ENCODE measurements at regions not wholly inside any gene's neighbourhood (a gene's known extent, or its start where the extent isn't known, plus 50 kb on each side); places are given as distances from the start of the nearest gene placed in this dataset.

DNA sequence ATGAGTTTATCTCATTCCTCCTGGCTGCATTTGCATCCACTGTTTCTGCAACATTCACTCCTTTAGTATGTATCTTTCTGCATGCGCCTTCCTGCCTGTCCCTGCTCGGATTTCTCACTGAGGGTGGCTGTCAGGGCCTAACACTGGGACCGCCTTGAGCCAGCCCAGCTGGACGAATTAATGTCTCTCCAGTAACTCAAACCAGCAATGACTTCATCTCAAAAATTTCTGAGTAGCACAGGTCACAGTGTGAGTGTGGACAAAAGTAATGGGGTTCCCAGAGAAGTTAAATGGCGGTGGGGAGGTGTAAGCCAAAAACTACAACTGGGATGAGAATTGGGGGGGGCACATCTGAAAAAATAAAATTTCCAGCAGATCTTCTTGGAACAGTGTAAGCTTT lies 444.0 kb upstream of the MGMT start:
- Histone ChIP-seq H2BK15ac (ENCODE audit: low read length) (no peak overlapping the region), H3K18ac (ENCODE audit: low read length) (no peak overlapping the region), H3K23ac (ENCODE audit: low read depth, low read length, poor library complexity) (no peak overlapping the region), H3K27me3 (ENCODE audit: control insufficient read depth in 3 of 3, insufficient read depth in 3 of 3, low read depth in 1 of 3, low read length in 3 of 3) (no peaks in the 10 kb centered on the region), H2AFZ (ENCODE audit: low read length) (peak overlapping the region; percentile 57), H2BK120ac (ENCODE audit: low read depth, low read length) (no peak overlapping the region), H3K9me3 (replicated peaks in 1 of 2; ENCODE audit: control insufficient read depth in 2 of 2, insufficient read depth in 1 of 2, low read depth in 1 of 2, low read length in 2 of 2) (no peaks in the 10 kb centered on the region), H3K14ac (ENCODE audit: low read length) (no peak overlapping the region), H3K4me2 (ENCODE audit: insufficient read depth, low read length, poor library complexity, severe bottlenecking) (no peak overlapping the region), H2BK12ac (ENCODE audit: low read length) (no peak overlapping the region), H3K27ac (replicated peaks; ENCODE audit: low read length) (no peak overlapping the region), H2AK5ac (ENCODE audit: low read depth, low read length) (no peak overlapping the region), H3K79me1 (ENCODE audit: low read depth, low read length) (no peaks in the 10 kb centered on the region), H3K4ac (ENCODE audit: low read length) (no peak overlapping the region), H4K8ac (ENCODE audit: low read depth, low read length) (no peak overlapping the region), H3K4me1 (ENCODE audit: control insufficient read depth in 2 of 2, insufficient read depth in 1 of 2, low read depth in 1 of 2, low read length in 2 of 2) (peaks cover 9 to 12% of the 10 kb centered on the region in 2 donors), H4K91ac (ENCODE audit: low read depth, low read length, poor library complexity) (no peak overlapping the region), H3K36me3 (replicated peaks in 1 of 2; ENCODE audit: control insufficient read depth in 2 of 2, insufficient read depth in 2 of 2, low read length in 2 of 2) (no peaks in the 10 kb centered on the region), H2BK5ac (ENCODE audit: low read length) (no peak overlapping the region), H3K9ac (ENCODE audit: low read depth, low read length, poor library complexity) (no peak overlapping the region), H3K4me3 (ENCODE audit: low read length in 2 of 2) (no peak overlapping the region)
- WGBS, 2 donors (ENCODE audit: extremely low coverage in 2 of 2, insufficient read length in 2 of 2, insufficient replicate concordance in 1 of 2), result no CpG with 5 or more reads among the region's 5 CpGs
- DNase-seq (ENCODE audit: low spot score), result no peak

DNA sequence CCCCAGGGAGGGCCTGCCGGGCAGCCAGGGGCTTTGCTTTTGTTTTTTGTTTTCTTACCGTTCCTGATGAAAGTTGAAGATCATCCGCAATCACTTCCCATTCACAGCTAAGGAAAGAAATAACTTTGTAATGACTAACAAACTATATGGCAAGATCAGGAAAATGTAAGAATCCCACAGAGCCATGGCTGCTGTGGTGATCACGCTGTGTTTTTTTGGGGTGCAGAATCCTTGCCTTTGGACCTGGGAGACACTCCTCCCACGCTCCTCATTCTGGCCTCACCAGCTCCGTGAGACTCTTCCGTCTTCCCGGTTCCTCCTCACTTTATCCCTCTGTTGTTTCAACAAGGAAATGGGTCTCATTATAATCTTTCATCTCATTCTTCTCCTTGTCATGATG lies 443.0 kb upstream of the MGMT start:
- H2BK15ac ChIP-seq (ENCODE audit: low read length), result no peak overlapping the region
- no peak overlapping the region for H3K9ac ChIP-seq (ENCODE audit: low read depth, low read length, poor library complexity)
- no peaks in the 10 kb centered on the region for H3K9me3 ChIP-seq (replicated peaks in 1 of 2; ENCODE audit: control insufficient read depth in 2 of 2, insufficient read depth in 1 of 2, low read depth in 1 of 2, low read length in 2 of 2)
- H3K14ac ChIP-seq (ENCODE audit: low read length), result no peak overlapping the region
- no peak overlapping the region for H2AK5ac ChIP-seq (ENCODE audit: low read depth, low read length)
- no peak overlapping the region for H4K8ac ChIP-seq (ENCODE audit: low read depth, low read length)
- no peak overlapping the region for H2BK120ac ChIP-seq (ENCODE audit: low read depth, low read length)
- H3K27ac ChIP-seq (replicated peaks; ENCODE audit: low read length), result no peak overlapping the region
- no peak overlapping the region for H3K4me2 ChIP-seq (ENCODE audit: insufficient read depth, low read length, poor library complexity, severe bottlenecking)
- WGBS, 2 donors (ENCODE audit: extremely low coverage in 2 of 2, insufficient read length in 2 of 2, insufficient replicate concordance in 1 of 2), result no CpG with 5 or more reads among the region's 8 CpGs
- no peak overlapping the region for H4K91ac ChIP-seq (ENCODE audit: low read depth, low read length, poor library complexity)
- no peaks in the 10 kb centered on the region for H3K36me3 ChIP-seq (replicated peaks in 1 of 2; ENCODE audit: control insufficient read depth in 2 of 2, insufficient read depth in 2 of 2, low read length in 2 of 2)
- H3K4ac ChIP-seq (ENCODE audit: low read length), result no peak overlapping the region
- no peak overlapping the region for H2BK5ac ChIP-seq (ENCODE audit: low read length)
- H2BK12ac ChIP-seq (ENCODE audit: low read length), result no peak overlapping the region
- no peak overlapping the region for H3K4me3 ChIP-seq (ENCODE audit: low read length in 2 of 2)
- no peaks in the 10 kb centered on the region for H3K79me1 ChIP-seq (ENCODE audit: low read depth, low read length)
- H3K4me1 ChIP-seq (ENCODE audit: control insufficient read depth in 2 of 2, insufficient read depth in 1 of 2, low read depth in 1 of 2, low read length in 2 of 2), result peaks cover 9 to 12% of the 10 kb centered on the region in 2 donors
- no peak overlapping the region for H3K23ac ChIP-seq (ENCODE audit: low read depth, low read length, poor library complexity)
- H3K27me3 ChIP-seq (ENCODE audit: control insufficient read depth in 3 of 3, insufficient read depth in 3 of 3, low read depth in 1 of 3, low read length in 3 of 3), result no peaks in the 10 kb centered on the region
- H3K18ac ChIP-seq (ENCODE audit: low read length), result no peak overlapping the region
- no peak overlapping the region for H2AFZ ChIP-seq (ENCODE audit: low read length)
- no peak for DNase-seq (ENCODE audit: low spot score)

DNA sequence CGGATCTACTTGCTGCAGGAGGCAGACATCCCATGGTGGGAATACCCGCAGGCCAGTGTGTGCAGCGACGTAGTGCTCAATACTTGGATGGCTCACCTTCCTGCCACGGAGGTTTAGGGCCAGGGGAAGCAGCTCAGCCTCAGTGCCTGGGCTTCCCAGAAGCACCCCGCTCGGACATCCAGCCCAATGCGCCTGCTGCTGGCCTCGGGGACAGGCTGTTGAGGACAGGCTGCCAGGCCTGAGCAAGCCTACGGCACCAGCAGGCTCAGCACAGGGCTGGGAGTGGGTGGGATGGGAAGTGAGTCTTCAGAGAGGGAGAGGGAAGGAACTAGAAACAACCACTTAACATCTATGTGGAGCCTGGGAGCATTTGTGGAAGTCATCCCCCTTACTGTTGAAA lies 441.3 kb upstream of the MGMT start:
- Histone ChIP-seq H3K9ac (ENCODE audit: low read depth, low read length, poor library complexity) (no peak overlapping the region), H2BK12ac (ENCODE audit: low read length) (no peak overlapping the region), H3K36me3 (replicated peaks in 1 of 2; ENCODE audit: control insufficient read depth in 2 of 2, insufficient read depth in 2 of 2, low read length in 2 of 2) (no peaks in the 10 kb centered on the region), H3K79me1 (ENCODE audit: low read depth, low read length) (no peaks in the 10 kb centered on the region), H3K18ac (ENCODE audit: low read length) (peak overlapping the region; percentile 76), H3K23ac (ENCODE audit: low read depth, low read length, poor library complexity) (no peak overlapping the region), H2BK120ac (ENCODE audit: low read depth, low read length) (no peak overlapping the region), H3K4me1 (ENCODE audit: control insufficient read depth in 2 of 2, insufficient read depth in 1 of 2, low read depth in 1 of 2, low read length in 2 of 2) (peaks cover 9 to 12% of the 10 kb centered on the region in 2 donors), H3K4ac (ENCODE audit: low read length) (no peak overlapping the region), H3K27ac (replicated peaks; ENCODE audit: low read length) (no peak overlapping the region), H4K8ac (ENCODE audit: low read depth, low read length) (no peak overlapping the region), H2BK15ac (ENCODE audit: low read length) (no peak overlapping the region), H2BK5ac (ENCODE audit: low read length) (no peak overlapping the region), H3K4me2 (ENCODE audit: insufficient read depth, low read length, poor library complexity, severe bottlenecking) (no peak overlapping the region), H2AFZ (ENCODE audit: low read length) (no peak overlapping the region), H2AK5ac (ENCODE audit: low read depth, low read length) (no peak overlapping the region), H3K14ac (ENCODE audit: low read length) (no peak overlapping the region), H3K9me3 (replicated peaks in 1 of 2; ENCODE audit: control insufficient read depth in 2 of 2, insufficient read depth in 1 of 2, low read depth in 1 of 2, low read length in 2 of 2) (no peaks in the 10 kb centered on the region), H3K27me3 (ENCODE audit: control insufficient read depth in 3 of 3, insufficient read depth in 3 of 3, low read depth in 1 of 3, low read length in 3 of 3) (no peaks in the 10 kb centered on the region), H3K4me3 (ENCODE audit: low read length in 2 of 2) (no peak overlapping the region), H4K91ac (ENCODE audit: low read depth, low read length, poor library complexity) (no peak overlapping the region)
- no CpG with 5 or more reads among the region's 10 CpGs for WGBS, 2 donors (ENCODE audit: extremely low coverage in 2 of 2, insufficient read length in 2 of 2, insufficient replicate concordance in 1 of 2)
- DNase-seq (ENCODE audit: low spot score), result no peak

DNA sequence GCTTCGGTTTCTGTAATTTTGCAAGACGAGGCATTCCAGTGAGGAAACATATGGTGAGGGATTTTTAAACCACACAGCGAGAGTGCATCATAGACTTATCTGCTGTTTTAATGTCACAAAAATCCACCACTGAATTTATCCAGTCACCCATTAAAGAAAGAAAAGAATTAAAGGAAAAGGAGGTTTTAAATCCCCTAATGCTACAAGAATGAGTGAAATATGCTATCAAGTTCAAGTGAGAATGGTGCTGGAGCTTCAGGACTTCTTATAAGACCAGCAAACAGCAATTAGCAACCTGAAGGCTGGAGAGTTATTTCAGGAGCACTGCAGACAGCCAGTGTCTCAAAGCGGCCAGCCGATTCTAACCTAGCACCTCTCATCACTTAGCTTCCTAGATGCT lies 439.1 kb upstream of the MGMT start:
- Histone ChIP-seq H3K14ac (ENCODE audit: low read length) (no peak overlapping the region), H2AK5ac (ENCODE audit: low read depth, low read length) (no peak overlapping the region), H2BK15ac (ENCODE audit: low read length) (no peak overlapping the region), H3K9ac (ENCODE audit: low read depth, low read length, poor library complexity) (no peak overlapping the region), H3K27me3 (ENCODE audit: control insufficient read depth in 3 of 3, insufficient read depth in 3 of 3, low read depth in 1 of 3, low read length in 3 of 3) (no peaks in the 10 kb centered on the region), H4K91ac (ENCODE audit: low read depth, low read length, poor library complexity) (no peak overlapping the region), H2AFZ (ENCODE audit: low read length) (no peak overlapping the region), H3K18ac (ENCODE audit: low read length) (no peak overlapping the region), H3K27ac (replicated peaks; ENCODE audit: low read length) (no peak overlapping the region), H4K8ac (ENCODE audit: low read depth, low read length) (no peak overlapping the region), H3K36me3 (replicated peaks in 1 of 2; ENCODE audit: control insufficient read depth in 2 of 2, insufficient read depth in 2 of 2, low read length in 2 of 2) (no peaks in the 10 kb centered on the region), H3K9me3 (replicated peaks in 1 of 2; ENCODE audit: control insufficient read depth in 2 of 2, insufficient read depth in 1 of 2, low read depth in 1 of 2, low read length in 2 of 2) (no peaks in the 10 kb centered on the region), H3K79me1 (ENCODE audit: low read depth, low read length) (no peaks in the 10 kb centered on the region), H2BK12ac (ENCODE audit: low read length) (no peak overlapping the region), H3K23ac (ENCODE audit: low read depth, low read length, poor library complexity) (no peak overlapping the region), H2BK5ac (ENCODE audit: low read length) (no peak overlapping the region), H2BK120ac (ENCODE audit: low read depth, low read length) (no peak overlapping the region), H3K4me2 (ENCODE audit: insufficient read depth, low read length, poor library complexity, severe bottlenecking) (no peak overlapping the region), H3K4ac (ENCODE audit: low read length) (no peak overlapping the region), H3K4me3 (ENCODE audit: low read length in 2 of 2) (no peak overlapping the region), H3K4me1 (ENCODE audit: control insufficient read depth in 2 of 2, insufficient read depth in 1 of 2, low read depth in 1 of 2, low read length in 2 of 2) (peaks cover 1 to 8% of the 10 kb centered on the region in 2 donors)
- no CpG with 5 or more reads among the region's 5 CpGs for WGBS, 2 donors (ENCODE audit: extremely low coverage in 2 of 2, insufficient read length in 2 of 2, insufficient replicate concordance in 1 of 2)
- no peak for DNase-seq (ENCODE audit: low spot score)

Measured in neuronal stem cell (in vitro differentiated cells).